Bronchial epithelial cell (primary cell): ENCODE measurements at regions not wholly inside any gene's neighbourhood (a gene's known extent, or its start where the extent isn't known, plus 50 kb on each side); places are given as distances from the start of the nearest gene placed in this dataset.

Experiments
- DNase-seq: peaks from one replicate; pipeline ENCODE4 v3.0.0-alpha.2; 2010; ENCODE audit warnings: low read depth
- FAIRE-seq: peaks from 2 replicates; lab custom pipeline; 2011; peaks lifted over from hg19 to GRCh38; lab: Jason Lieb, UNC
- H3K27me3 ChIP-seq: 2 replicates; pipeline ENCODE4 v1.5.1; 2011; ENCODE audit warnings: low read length; ENCODE audit not compliant: control insufficient read depth, insufficient read depth
- H3K36me3 ChIP-seq: 2 replicates; pipeline ENCODE4 v1.5.1; 2011; ENCODE audit warnings: low read length; ENCODE audit not compliant: control insufficient read depth, insufficient read depth
- H3K4me3 ChIP-seq: 2 replicates; pipeline ENCODE4 v1.5.1; 2011; ENCODE audit warnings: mild to moderate bottlenecking, low read depth, low read length, control low read depth
- CTCF ChIP-seq: IDR thresholded peaks from 2 replicates; pipeline ENCODE4 v1.5.1; 2011; ENCODE audit warnings: mild to moderate bottlenecking, moderate library complexity, low read length, control low read depth, inconsistent platforms; ENCODE audit not compliant: insufficient read depth, severe bottlenecking

DNA sequence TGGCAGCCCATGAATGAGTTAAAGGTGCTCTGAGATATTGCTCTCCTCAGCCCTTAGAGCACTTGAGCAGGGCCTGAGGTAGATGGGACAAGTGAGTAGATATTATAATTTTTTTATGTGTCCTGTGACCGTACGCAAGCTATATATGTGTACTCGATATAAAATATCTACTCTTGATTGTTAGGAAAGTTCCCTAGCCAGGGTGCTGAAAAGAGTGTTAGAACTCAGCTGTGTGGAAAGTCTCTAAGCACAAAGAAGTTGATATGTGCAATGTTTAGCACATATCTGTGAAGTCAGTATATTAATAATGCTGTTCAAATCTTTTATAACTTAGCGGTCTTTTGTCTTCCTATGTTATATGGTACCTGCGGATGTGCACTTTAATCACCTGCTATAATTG is 114.6 kb upstream of the PLD5 start:
- DNase-seq: no peak
- Histone ChIP-seq H3K27me3 (no peaks in the 10 kb centered on the region), H3K36me3 (no peaks in the 10 kb centered on the region), H3K4me3 (no peak overlapping the region)
- no peak for TF ChIP-seq CTCF
- FAIRE-seq: no peak

DNA sequence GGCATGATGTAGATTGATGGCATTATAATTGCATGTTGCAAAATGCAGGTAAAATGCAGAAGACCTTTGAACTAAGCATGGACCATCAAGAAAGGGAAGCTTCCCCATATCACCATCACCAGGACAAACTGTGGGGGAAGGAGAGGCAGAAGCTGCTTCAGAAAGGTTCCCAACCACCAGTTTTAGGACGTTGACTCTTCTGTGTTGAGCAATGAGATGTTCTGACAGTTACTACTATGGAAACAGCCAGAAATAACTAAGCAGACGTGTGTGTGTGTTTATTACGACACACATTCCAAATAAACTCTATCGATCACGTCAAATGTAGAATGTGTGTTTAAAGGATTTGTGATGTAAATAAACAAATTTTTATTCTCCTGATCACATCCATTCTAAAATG is 110.2 kb upstream of the PLD5 start:
- no peak for TF ChIP-seq CTCF
- Histone ChIP-seq H3K4me3 (no peak overlapping the region), H3K36me3 (no peaks in the 10 kb centered on the region), H3K27me3 (no peaks in the 10 kb centered on the region)
- FAIRE-seq (no peak), DNase-seq (no peak)

DNA sequence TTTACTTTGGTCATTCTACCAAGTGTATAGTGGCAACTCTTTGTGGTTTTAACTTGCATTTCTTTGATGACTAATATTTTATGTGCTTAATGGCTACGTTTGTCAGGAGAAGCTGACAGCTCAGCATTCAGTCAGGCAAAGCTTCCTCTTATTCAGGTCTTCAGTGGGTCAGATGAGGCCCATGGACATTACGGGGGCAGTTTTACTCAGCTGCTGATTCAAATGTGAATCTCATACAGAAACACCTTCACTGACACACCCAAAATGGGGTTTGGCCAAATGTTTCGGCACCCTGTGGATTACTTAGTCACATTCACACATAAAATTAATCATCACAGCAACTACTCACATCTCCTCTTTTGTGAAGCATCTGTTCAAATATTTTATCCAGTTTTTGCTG is 104.9 kb upstream of the PLD5 start:
- DNase-seq (peak; percentile 72), FAIRE-seq (no peak)
- no peak overlapping the region for H3K4me3 ChIP-seq
- H3K36me3 ChIP-seq: no peaks in the 10 kb centered on the region
- no peak for TF ChIP-seq CTCF
- no peaks in the 10 kb centered on the region for H3K27me3 ChIP-seq

- H3K36me3 ChIP-seq: no peaks in the 10 kb centered on the region
- no peaks in the 10 kb centered on the region for H3K27me3 ChIP-seq
- DNase-seq (no peak), FAIRE-seq (no peak)
- no peak for TF ChIP-seq CTCF
- H3K4me3 ChIP-seq: no peak overlapping the region
These were observed 99.3 kb upstream of the PLD5 start for GRCh38 chr1:242623756-242624155.

- no peak for FAIRE-seq
- no peak for DNase-seq
- no peak for TF ChIP-seq CTCF
- Histone ChIP-seq H3K27me3 (no peaks in the 10 kb centered on the region), H3K36me3 (no peaks in the 10 kb centered on the region), H3K4me3 (no peak overlapping the region)
These were observed 98.6 kb upstream of the PLD5 start for GRCh38 chr1:242623119-242623518.

GRCh38 chr1:242613266-242613815 is 88.8 kb upstream of the PLD5 start:
- TF ChIP-seq CTCF: no peak
- no peak overlapping the region for H3K4me3 ChIP-seq
- no peaks in the 10 kb centered on the region for H3K36me3 ChIP-seq
- FAIRE-seq (no peak), DNase-seq (no peak)
- no peaks in the 10 kb centered on the region for H3K27me3 ChIP-seq
